Fibroblast of villous mesenchyme (primary cell): ENCODE measurements at regions not wholly inside any gene's neighbourhood (a gene's known extent, or its start where the extent isn't known, plus 50 kb on each side); places are given as distances from the start of the nearest gene placed in this dataset.

Experiments
- DNase-seq: peaks from one replicate; pipeline ENCODE4 v3.0.0-alpha.2; 2010; ENCODE audit warnings: low read depth
- H3K4me3 ChIP-seq: 2 replicates; pipeline ENCODE4 v1.5.1; 2011; ENCODE audit warnings: low read depth, mild to moderate bottlenecking, low read length
- TF ChIP-seq, protein P1 (sequence below): IDR thresholded peaks from 2 replicates; pipeline ENCODE4 v1.5.1; 2012; ENCODE audit warnings: low read depth, mild to moderate bottlenecking, low read length; ENCODE audit not compliant: insufficient read depth

DNA sequence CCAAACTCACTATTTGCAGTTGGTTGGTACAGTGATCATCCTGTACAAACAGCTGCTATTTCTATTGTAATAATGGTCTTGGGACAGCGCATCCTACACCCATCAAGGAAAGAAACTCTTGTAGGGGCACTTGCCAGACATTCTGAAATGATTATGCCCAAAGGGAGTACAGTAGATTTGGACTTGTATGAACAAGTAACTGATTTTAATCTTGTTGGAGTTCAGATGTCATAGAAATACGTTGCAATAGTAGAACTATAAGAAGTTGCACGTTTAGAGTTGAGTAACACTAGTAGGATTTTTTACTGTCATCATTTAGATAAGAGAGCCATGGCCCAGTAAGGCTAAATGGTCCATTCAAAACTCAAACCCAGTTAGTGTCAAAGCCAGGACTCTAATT, 192.8 kb downstream of the SATB1 start:
- TF ChIP-seq, protein P1, sequence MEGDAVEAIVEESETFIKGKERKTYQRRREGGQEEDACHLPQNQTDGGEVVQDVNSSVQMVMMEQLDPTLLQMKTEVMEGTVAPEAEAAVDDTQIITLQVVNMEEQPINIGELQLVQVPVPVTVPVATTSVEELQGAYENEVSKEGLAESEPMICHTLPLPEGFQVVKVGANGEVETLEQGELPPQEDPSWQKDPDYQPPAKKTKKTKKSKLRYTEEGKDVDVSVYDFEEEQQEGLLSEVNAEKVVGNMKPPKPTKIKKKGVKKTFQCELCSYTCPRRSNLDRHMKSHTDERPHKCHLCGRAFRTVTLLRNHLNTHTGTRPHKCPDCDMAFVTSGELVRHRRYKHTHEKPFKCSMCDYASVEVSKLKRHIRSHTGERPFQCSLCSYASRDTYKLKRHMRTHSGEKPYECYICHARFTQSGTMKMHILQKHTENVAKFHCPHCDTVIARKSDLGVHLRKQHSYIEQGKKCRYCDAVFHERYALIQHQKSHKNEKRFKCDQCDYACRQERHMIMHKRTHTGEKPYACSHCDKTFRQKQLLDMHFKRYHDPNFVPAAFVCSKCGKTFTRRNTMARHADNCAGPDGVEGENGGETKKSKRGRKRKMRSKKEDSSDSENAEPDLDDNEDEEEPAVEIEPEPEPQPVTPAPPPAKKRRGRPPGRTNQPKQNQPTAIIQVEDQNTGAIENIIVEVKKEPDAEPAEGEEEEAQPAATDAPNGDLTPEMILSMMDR = no peak
- no peak for DNase-seq
- H3K4me3 ChIP-seq = no peak overlapping the region

DNA sequence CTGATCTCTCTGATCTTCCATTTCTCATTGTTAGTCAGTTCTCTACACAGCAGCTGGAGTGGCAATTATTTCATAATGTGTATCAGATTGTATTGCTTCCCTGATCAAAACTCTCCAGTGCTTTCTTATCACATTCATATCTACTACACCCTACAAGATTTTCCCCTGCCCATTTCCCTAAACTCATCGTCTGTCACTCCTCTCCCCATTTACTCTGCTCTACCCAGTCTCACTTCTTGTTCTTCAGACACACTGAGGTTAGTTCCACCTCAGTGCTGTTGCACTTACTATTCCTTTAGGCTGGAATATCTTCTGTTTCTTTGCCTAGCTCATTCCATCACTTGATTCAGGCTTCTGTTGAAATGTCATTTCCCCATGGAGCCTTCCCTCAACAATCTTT, 197.1 kb downstream of the SATB1 start:
- TF ChIP-seq, protein P1 = no peak
- no peak overlapping the region for H3K4me3 ChIP-seq
- DNase-seq = no peak

DNA sequence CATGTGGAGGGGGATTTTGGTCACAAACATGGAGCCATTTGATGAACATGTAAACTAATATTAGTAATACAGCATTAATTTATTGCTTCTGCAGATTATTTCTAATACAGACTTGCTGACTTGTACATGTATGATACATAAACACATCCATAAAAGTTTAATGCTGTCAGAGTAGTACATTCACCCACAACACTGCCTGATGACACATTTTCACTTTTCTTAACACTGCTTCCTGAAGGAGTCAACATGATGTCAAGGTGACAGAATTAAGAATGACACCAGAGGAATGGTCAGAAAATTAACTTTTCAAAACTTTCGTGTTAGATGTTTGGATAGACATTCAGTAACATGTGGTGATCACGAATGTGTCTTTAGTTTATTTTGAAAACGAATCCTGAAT, 199.4 kb downstream of the SATB1 start:
- no peak overlapping the region for H3K4me3 ChIP-seq
- TF ChIP-seq, protein P1 = no peak
- DNase-seq = no peak

GRCh38 chr3:18224426-18224825, 200.7 kb downstream of the SATB1 start:
- no peak overlapping the region for H3K4me3 ChIP-seq
- TF ChIP-seq, protein P1 = no peak
- no peak for DNase-seq

DNA sequence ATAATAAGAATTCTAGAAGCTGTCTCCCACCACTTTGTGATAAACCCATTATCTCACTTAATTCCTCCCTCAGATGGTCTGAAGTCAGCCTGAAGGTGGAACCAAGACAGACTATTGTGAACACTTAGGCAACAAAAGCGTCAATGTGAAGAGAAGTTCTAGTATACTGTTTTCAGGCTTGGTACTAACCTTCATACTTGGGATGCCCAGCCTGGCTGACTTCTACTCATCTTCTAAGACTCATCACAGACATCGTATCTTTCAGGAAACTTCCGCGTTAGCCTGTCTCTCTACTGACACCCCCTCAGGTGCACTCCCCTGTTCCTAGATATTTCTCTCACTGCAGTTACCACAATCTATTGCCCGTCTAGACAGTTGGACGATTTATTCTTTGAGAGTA, 201.2 kb downstream of the SATB1 start:
- TF ChIP-seq, protein P1 = no peak
- no peak for DNase-seq

DNA sequence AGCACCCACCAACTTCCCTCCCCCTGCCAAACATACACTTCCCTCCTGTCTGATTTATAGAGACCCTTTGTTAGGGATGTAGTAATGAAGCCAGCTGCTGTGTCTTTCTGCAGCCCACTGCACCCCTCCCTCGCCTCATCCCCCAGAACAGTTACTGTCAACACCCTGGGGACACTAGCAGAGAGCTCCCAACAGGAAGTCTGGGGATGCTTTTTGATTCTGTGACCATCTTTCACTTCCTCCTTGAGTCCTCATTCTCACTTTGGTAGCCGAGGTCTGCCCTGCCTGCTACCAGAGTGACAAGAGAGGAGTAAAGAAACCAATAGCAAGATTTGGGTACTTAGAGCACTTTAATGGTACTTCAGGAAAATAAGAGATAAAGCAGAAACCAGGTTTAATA, 201.6 kb downstream of the SATB1 start:
- no peak for DNase-seq
- TF ChIP-seq, protein P1 = no peak
- no peak overlapping the region for H3K4me3 ChIP-seq

More for the DNA sequence above, 201.2 kb downstream of the SATB1 start:
- no peak overlapping the region for H3K4me3 ChIP-seq

DNA sequence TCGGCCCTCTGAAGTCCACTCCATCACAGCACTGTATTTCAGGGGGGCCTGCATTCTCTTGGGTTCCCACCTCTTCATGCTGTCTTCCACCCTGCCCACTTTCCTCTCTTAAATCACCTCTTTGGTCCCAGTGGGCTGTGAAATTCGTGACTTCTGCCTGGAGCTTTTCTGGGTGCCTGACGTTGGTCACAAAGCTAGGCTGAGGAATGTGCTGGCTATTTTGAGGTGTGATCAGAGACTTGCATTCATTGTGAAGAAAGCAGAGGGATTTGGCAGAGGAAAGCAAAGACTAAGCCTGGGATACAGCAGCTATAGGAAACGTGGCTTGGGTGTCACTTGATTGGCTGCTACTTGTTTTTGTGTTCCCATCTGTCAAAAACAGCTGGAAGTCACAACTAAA, 202.5 kb downstream of the SATB1 start:
- H3K4me3 ChIP-seq = no peak overlapping the region
- no peak for DNase-seq
- TF ChIP-seq, protein P1 = no peak
